Activated naive CD4-positive, alpha-beta T cell treated with anti-CD3 and anti-CD28 coated beads for 36 hours (primary cell): ENCODE measurements at regions not wholly inside any gene's neighbourhood (a gene's known extent, or its start where the extent isn't known, plus 50 kb on each side); places are given as distances from the start of the nearest gene placed in this dataset.
"Not testable (repeated sequence)": the region's sequence is repeated elsewhere in the genome, so short reads cannot be mapped to it uniquely, and the experiment has no call there.

Experiments
- CTCF ChIA-PET: fragments of 350-600 bp; sonication (Branson Sonifier 250); formaldehyde crosslinking; loops from one replicate; lab custom pipeline; 2021; ENCODE audit warnings: antibody characterized with exemption; lab: Charles Lee
- DNase-seq: peaks from one replicate; pipeline ENCODE4 v3.0.0-alpha.2; 2020
- H3K27ac Mint-ChIP-seq: one replicate; pipeline ENCODE4 v1.8.0; 2021; ENCODE audit warnings: mild to moderate bottlenecking, mixed read lengths
- H3K27me3 Mint-ChIP-seq: one replicate; pipeline ENCODE4 v1.8.0; 2021; ENCODE audit warnings: low read depth, mixed read lengths
- H3K36me3 Mint-ChIP-seq: one replicate; pipeline ENCODE4 v1.8.0; 2021; ENCODE audit warnings: low read depth, mixed read lengths
- H3K4me1 Mint-ChIP-seq: one replicate; pipeline ENCODE4 v1.8.0; 2021; ENCODE audit warnings: low read depth, mixed read lengths
- H3K4me3 Mint-ChIP-seq: one replicate; pipeline ENCODE4 v1.8.0; 2021; ENCODE audit warnings: mild to moderate bottlenecking, moderate library complexity, mixed read lengths
- H3K9me3 Mint-ChIP-seq: one replicate; pipeline ENCODE4 v1.8.0; 2021; ENCODE audit warnings: mixed read lengths
- intact Hi-C: fragments of 100-400 bp; cut with micrococcal nuclease; formaldehyde crosslinking; loops from one replicate; pipeline ENCODE4 v1.15.1; 2023

GRCh38 chr6:150685860-150686259 is 86.2 kb downstream of the PLEKHG1 start:
- H3K36me3 Mint-ChIP-seq: no peaks in the 10 kb centered on the region
- no peaks in the 10 kb centered on the region for H3K27me3 Mint-ChIP-seq
- H3K4me3 Mint-ChIP-seq: no peak overlapping the region
- intact Hi-C loops: loop anchor here (1.0 to 2.0 kb wide), 2 partner anchors 127 to 267 kb away; no protein-coding TSS in a partner anchor
- H3K27ac Mint-ChIP-seq: no peak overlapping the region
- peaks cover 2% of the 10 kb centered on the region for H3K4me1 Mint-ChIP-seq
- peak; percentile 71 for DNase-seq
- no peaks in the 10 kb centered on the region for H3K9me3 Mint-ChIP-seq
- CTCF ChIA-PET: interaction anchor here (0.6 to 1.4 kb wide), 7 partner anchors 8 to 130 kb away, joined by 3 to 7 read pairs (median 4); no protein-coding TSS in a partner anchor

- peaks cover 2% of the 10 kb centered on the region for H3K4me1 Mint-ChIP-seq
- intact Hi-C loops: loop anchor here (1.0 to 2.0 kb wide), 2 partner anchors 127 to 268 kb away; no protein-coding TSS in a partner anchor
- CTCF ChIA-PET: interaction anchor here (0.6 to 1.4 kb wide), 5 partner anchors 9 to 319 kb away, joined by 3 to 5 read pairs (median 4); no protein-coding TSS in a partner anchor
- H3K27ac Mint-ChIP-seq: no peak overlapping the region
- no peaks in the 10 kb centered on the region for H3K9me3 Mint-ChIP-seq
- DNase-seq: no peak
- H3K36me3 Mint-ChIP-seq: no peaks in the 10 kb centered on the region
- no peak overlapping the region for H3K4me3 Mint-ChIP-seq
- no peaks in the 10 kb centered on the region for H3K27me3 Mint-ChIP-seq
These were observed 86.9 kb downstream of the PLEKHG1 start for GRCh38 chr6:150686566-150686965.

GRCh38 chr6:150687508-150687907 is 87.8 kb downstream of the PLEKHG1 start:
- Mint-ChIP-seq H3K4me3 (no peak overlapping the region), H3K27me3 (no peaks in the 10 kb centered on the region), H3K36me3 (no peaks in the 10 kb centered on the region), H3K9me3 (no peaks in the 10 kb centered on the region), H3K4me1 (peaks cover 2% of the 10 kb centered on the region), H3K27ac (no peak overlapping the region)
- CTCF ChIA-PET: interaction anchor here (0.9 kb wide), 1 partner anchor 292 kb away, joined by 4 read pairs; no protein-coding TSS in a partner anchor
- no peak for DNase-seq
- intact Hi-C loops: loop anchor here (2.0 kb wide), 1 partner anchor 269 kb away; no protein-coding TSS in a partner anchor

GRCh38 chr6:150689900-150690590 is 90.4 kb downstream of the PLEKHG1 start:
- no peak overlapping the region for H3K27ac Mint-ChIP-seq
- H3K9me3 Mint-ChIP-seq: no peaks in the 10 kb centered on the region
- no peaks in the 10 kb centered on the region for H3K4me1 Mint-ChIP-seq
- no peak for DNase-seq
- CTCF ChIA-PET: no interaction called here
- no peak overlapping the region for H3K4me3 Mint-ChIP-seq
- no peaks in the 10 kb centered on the region for H3K27me3 Mint-ChIP-seq
- intact Hi-C loops: no loop called here
- no peaks in the 10 kb centered on the region for H3K36me3 Mint-ChIP-seq

DNA sequence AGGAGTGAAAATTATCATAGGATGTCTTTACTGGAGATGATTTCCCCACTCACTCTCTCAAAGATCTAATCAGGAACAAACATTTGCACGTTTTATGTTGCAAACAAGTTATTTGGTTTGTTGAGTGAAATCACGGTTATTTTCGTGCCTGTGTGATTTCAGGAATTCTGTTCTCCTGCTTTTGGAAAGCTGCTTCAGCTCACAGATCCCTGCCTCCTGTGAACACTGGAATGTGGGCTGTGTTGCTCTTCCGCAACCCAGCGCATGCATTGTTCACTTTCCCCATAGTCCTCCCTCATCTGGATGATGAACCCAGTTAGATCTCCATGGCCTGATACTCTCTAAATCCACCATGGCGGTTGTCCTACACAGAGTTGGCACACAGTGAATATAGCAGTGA is 91.0 kb downstream of the PLEKHG1 start:
- Mint-ChIP-seq H3K9me3 (no peaks in the 10 kb centered on the region), H3K27ac (no peak overlapping the region), H3K27me3 (no peaks in the 10 kb centered on the region), H3K4me3 (no peak overlapping the region), H3K36me3 (no peaks in the 10 kb centered on the region), H3K4me1 (no peaks in the 10 kb centered on the region)
- CTCF ChIA-PET: no interaction called here
- intact Hi-C loops: no loop called here
- DNase-seq: no peak

GRCh38 chr6:150691463-150691862 is 91.8 kb downstream of the PLEKHG1 start:
- Mint-ChIP-seq H3K4me3 (no peak overlapping the region), H3K4me1 (no peaks in the 10 kb centered on the region), H3K27me3 (no peaks in the 10 kb centered on the region), H3K36me3 (no peaks in the 10 kb centered on the region), H3K9me3 (no peaks in the 10 kb centered on the region), H3K27ac (no peak overlapping the region)
- DNase-seq: no peak
- intact Hi-C loops: no loop called here
- CTCF ChIA-PET: no interaction called here

DNA sequence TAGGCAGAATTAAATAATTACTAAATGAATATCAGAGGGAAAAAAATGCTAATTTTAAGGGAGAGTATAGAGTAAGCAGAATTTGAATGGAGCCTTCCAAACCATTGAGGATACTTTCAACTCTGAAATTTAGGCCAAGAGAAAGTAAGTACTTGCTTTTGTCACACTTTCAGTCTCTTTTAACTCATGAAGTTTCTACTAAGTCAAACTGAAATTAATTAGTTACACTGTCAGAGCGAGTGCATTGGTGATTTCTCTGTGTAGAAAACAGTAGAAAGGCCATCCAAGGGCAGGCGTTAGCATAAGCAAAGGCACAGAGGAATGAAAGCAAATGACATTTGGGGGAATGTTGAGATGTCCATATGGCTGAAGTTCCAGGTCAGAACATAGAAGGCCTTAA is 92.9 kb downstream of the PLEKHG1 start:
- intact Hi-C loops: no loop called here
- H3K4me1 Mint-ChIP-seq: no peaks in the 10 kb centered on the region
- CTCF ChIA-PET: no interaction called here
- no peaks in the 10 kb centered on the region for H3K27me3 Mint-ChIP-seq
- H3K27ac Mint-ChIP-seq: no peak overlapping the region
- no peak overlapping the region for H3K4me3 Mint-ChIP-seq
- H3K9me3 Mint-ChIP-seq: no peaks in the 10 kb centered on the region
- DNase-seq: no peak
- H3K36me3 Mint-ChIP-seq: no peaks in the 10 kb centered on the region

- Mint-ChIP-seq H3K4me3 (no peak overlapping the region), H3K9me3 (no peaks in the 10 kb centered on the region), H3K36me3 (no peaks in the 10 kb centered on the region), H3K4me1 (no peaks in the 10 kb centered on the region), H3K27ac (no peak overlapping the region), H3K27me3 (peaks cover 2% of the 10 kb centered on the region)
- CTCF ChIA-PET: interaction anchor here (1.1 to 1.4 kb wide), 2 partner anchors 9 to 121 kb away, joined by 3 to 5 read pairs; no protein-coding TSS in a partner anchor
- DNase-seq: no peak
- intact Hi-C loops: no loop called here
These were observed 95.2 kb downstream of the PLEKHG1 start for GRCh38 chr6:150694889-150695288.

- Mint-ChIP-seq H3K4me1 (no peaks in the 10 kb centered on the region), H3K9me3 (no peaks in the 10 kb centered on the region), H3K27me3 (peaks cover 4% of the 10 kb centered on the region), H3K4me3 (no peak overlapping the region), H3K27ac (no peak overlapping the region), H3K36me3 (no peaks in the 10 kb centered on the region)
- intact Hi-C loops: no loop called here
- DNase-seq: no peak
- CTCF ChIA-PET: interaction anchor here (1.0 to 1.4 kb wide), 3 partner anchors 10 to 278 kb away, joined by 3 to 5 read pairs (median 3); no protein-coding TSS in a partner anchor
These were observed 96.0 kb downstream of the PLEKHG1 start for GRCh38 chr6:150695652-150696051.

- no peaks in the 10 kb centered on the region for H3K4me1 Mint-ChIP-seq
- H3K36me3 Mint-ChIP-seq: no peaks in the 10 kb centered on the region
- H3K27ac Mint-ChIP-seq: no peak overlapping the region
- no peaks in the 10 kb centered on the region for H3K9me3 Mint-ChIP-seq
- H3K4me3 Mint-ChIP-seq: no peak overlapping the region
- no peak for DNase-seq
- H3K27me3 Mint-ChIP-seq: peaks cover 4% of the 10 kb centered on the region
- CTCF ChIA-PET: interaction anchor here (1.0 to 1.3 kb wide), 2 partner anchors 119 to 278 kb away, joined by 3 read pairs; no protein-coding TSS in a partner anchor
- intact Hi-C loops: no loop called here
These were observed 96.5 kb downstream of the PLEKHG1 start for GRCh38 chr6:150696190-150696589.

GRCh38 chr6:150696918-150697317 is 97.2 kb downstream of the PLEKHG1 start:
- CTCF ChIA-PET: interaction anchor here (1.3 kb wide), 1 partner anchor 119 kb away, joined by 3 read pairs; no protein-coding TSS in a partner anchor

DNA sequence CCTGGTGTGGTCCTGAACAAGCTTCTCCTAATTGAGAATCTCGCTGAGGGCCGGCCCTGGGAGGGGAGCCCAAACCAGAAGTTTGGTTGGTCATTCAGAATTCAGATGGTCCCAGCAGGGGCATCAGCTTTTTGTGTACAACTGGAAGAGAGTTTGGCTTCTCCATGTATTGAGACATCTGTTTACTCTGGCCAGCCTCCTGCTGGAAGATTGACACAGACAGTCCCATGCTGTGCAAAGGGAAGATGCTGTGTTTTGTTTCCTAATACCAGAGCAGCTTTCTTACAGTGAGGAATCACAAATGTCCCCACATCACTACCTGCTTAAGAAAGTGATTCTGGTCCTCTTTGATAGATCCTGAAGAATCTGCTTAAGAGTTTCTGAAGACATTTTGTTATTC is 97.8 kb downstream of the PLEKHG1 start:
- Mint-ChIP-seq H3K4me3 (no peak overlapping the region), H3K4me1 (no peaks in the 10 kb centered on the region), H3K27ac (no peak overlapping the region), H3K36me3 (no peaks in the 10 kb centered on the region), H3K27me3 (peaks cover 4% of the 10 kb centered on the region), H3K9me3 (no peaks in the 10 kb centered on the region)
- CTCF ChIA-PET: no interaction called here
- DNase-seq: no peak
- intact Hi-C loops: no loop called here

More at GRCh38 chr6:150696918-150697317, 97.2 kb downstream of the PLEKHG1 start:
- H3K36me3 Mint-ChIP-seq, H3K27ac Mint-ChIP-seq, H3K27me3 Mint-ChIP-seq, DNase-seq, H3K9me3 Mint-ChIP-seq, H3K4me1 Mint-ChIP-seq, H3K4me3 Mint-ChIP-seq, intact Hi-C loops: not testable (repeated sequence)

DNA sequence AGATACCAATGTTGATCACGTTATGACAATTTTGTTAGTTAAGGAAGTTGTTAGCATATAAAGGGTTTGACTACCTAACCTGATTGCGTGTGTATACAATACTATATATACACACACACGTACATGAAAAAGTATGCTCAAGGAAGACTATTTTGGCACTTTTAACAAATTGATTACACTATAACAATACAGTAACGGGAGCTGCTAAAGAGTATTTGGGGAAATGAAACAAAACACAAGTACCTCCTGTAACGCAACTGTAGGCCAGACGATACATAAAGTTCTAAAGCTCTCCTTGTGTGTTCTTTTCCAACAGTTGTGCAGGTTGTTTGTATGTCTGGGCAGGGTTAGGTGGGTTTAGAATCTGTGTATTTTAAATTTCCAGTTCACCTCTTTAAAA is 98.7 kb downstream of the PLEKHG1 start:
- peaks cover 4% of the 10 kb centered on the region for H3K27me3 Mint-ChIP-seq
- H3K4me1 Mint-ChIP-seq: no peaks in the 10 kb centered on the region
- no peak overlapping the region for H3K27ac Mint-ChIP-seq
- H3K9me3 Mint-ChIP-seq: no peaks in the 10 kb centered on the region
- H3K36me3 Mint-ChIP-seq: no peaks in the 10 kb centered on the region
- DNase-seq: no peak
- intact Hi-C loops: no loop called here
- no peak overlapping the region for H3K4me3 Mint-ChIP-seq
- CTCF ChIA-PET: no interaction called here
